Skin of body (tissue), 1 donor: ENCODE measurements at regions not wholly inside any gene's neighbourhood (a gene's known extent, or its start where the extent isn't known, plus 50 kb on each side); places are given as distances from the start of the nearest gene placed in this dataset.

Experiments used
- DNase-seq: peaks from one replicate; lab custom pipeline; 2025; lab: John Stamatoyannopoulos, UW

- no peak for DNase-seq
Observed at GRCh38 chr3:31371484-31372177, 161.1 kb upstream of the STT3B start.

GRCh38 chr3:31373681-31374080, 159.0 kb upstream of the STT3B start:
- DNase-seq: no peak

GRCh38 chr3:31377045-31377642, 155.6 kb upstream of the STT3B start:
- DNase-seq: no peak

GRCh38 chr3:31378231-31378630, 154.5 kb upstream of the STT3B start:
- DNase-seq: no peak

- DNase-seq: no peak
Observed at GRCh38 chr3:31379598-31379997, 153.1 kb upstream of the STT3B start.

- no peak for DNase-seq
Observed at GRCh38 chr3:31382856-31383255, 149.9 kb upstream of the STT3B start.

- no peak for DNase-seq
Observed at GRCh38 chr3:31384117-31384516, 148.6 kb upstream of the STT3B start.

GRCh38 chr3:31389939-31390338, 142.8 kb upstream of the STT3B start:
- no peak for DNase-seq

- DNase-seq: no peak
Observed at GRCh38 chr3:31390466-31390865, 142.3 kb upstream of the STT3B start.

GRCh38 chr3:31391150-31391549, 141.6 kb upstream of the STT3B start:
- no peak for DNase-seq

- no peak for DNase-seq
Observed at GRCh38 chr3:31392568-31392967, 140.2 kb upstream of the STT3B start.

- DNase-seq: no peak
Observed at GRCh38 chr3:31399271-31399670, 133.5 kb upstream of the STT3B start.

- DNase-seq: no peak
Observed at GRCh38 chr3:31402117-31402516, 130.6 kb upstream of the STT3B start.

- no peak for DNase-seq
Observed at GRCh38 chr3:31403197-31403596, 129.5 kb upstream of the STT3B start.

GRCh38 chr3:31404871-31405270, 127.9 kb upstream of the STT3B start:
- no peak for DNase-seq

- DNase-seq: no peak
Observed at GRCh38 chr3:31405515-31405914, 127.2 kb upstream of the STT3B start.

GRCh38 chr3:31406896-31407295, 125.8 kb upstream of the STT3B start:
- no peak for DNase-seq

GRCh38 chr3:31407665-31408064, 125.1 kb upstream of the STT3B start:
- no peak for DNase-seq

- no peak for DNase-seq
Observed at GRCh38 chr3:31408720-31409119, 124.0 kb upstream of the STT3B start.

GRCh38 chr3:31409389-31409788, 123.3 kb upstream of the STT3B start:
- no peak for DNase-seq

- no peak for DNase-seq
Observed at GRCh38 chr3:31409866-31410265, 122.9 kb upstream of the STT3B start.

GRCh38 chr3:31410411-31410810, 122.3 kb upstream of the STT3B start:
- DNase-seq: no peak

- DNase-seq: no peak
Observed at GRCh38 chr3:31412832-31413231, 119.9 kb upstream of the STT3B start.

- DNase-seq: no peak
Observed at GRCh38 chr3:31413515-31413914, 119.2 kb upstream of the STT3B start.
